ENCODE measurements at regions not wholly inside any gene's neighbourhood (a gene's known extent, or its start where the extent isn't known, plus 50 kb on each side); places are given as distances from the start of the nearest gene placed in this dataset.

GRCh38 chr4:26061248-26061986 is 147.4 kb downstream of the SMIM20 start:
- TF ChIP-seq CTCF (IDR thresholded peaks at IDR 0.05) (peak in 8 of 12 donors; percentile 12 to 41 (median 32)), POLR2A (IDR thresholded peaks at IDR 0.05) (no peak)

All from heart left ventricle (tissue), 13 donors.